HepG2 (cell line): ENCODE measurements at regions not wholly inside any gene's neighbourhood (a gene's known extent, or its start where the extent isn't known, plus 50 kb on each side); places are given as distances from the start of the nearest gene placed in this dataset.

Source experiments
- CTCF ChIP-seq: sonication (generic); formaldehyde crosslinking; IDR thresholded peaks from 2 replicates; pipeline ENCODE4 v1.5.0; 2020; ENCODE audit warnings: mild to moderate bottlenecking, missing genetic modification reagents, moderate library complexity
- DPF2 ChIP-seq: sonication (generic); formaldehyde crosslinking; IDR thresholded peaks from 2 replicates; pipeline ENCODE4 v1.4.0; 2020; ENCODE audit warnings: mild to moderate bottlenecking, low read depth, missing genetic modification reagents, borderline replicate concordance
- GPN1 ChIP-seq: sonication (generic); formaldehyde crosslinking; IDR thresholded peaks from 2 replicates; pipeline ENCODE4 v1.5.1; 2020; ENCODE audit warnings: missing genetic modification reagents, borderline replicate concordance
- HDAC1 ChIP-seq: sonication (generic); formaldehyde crosslinking; IDR thresholded peaks from 2 replicates; pipeline ENCODE4 v1.5.1; 2020; ENCODE audit warnings: mild to moderate bottlenecking, missing genetic modification reagents
- POLR2A ChIP-seq, 2 experiments: IDR thresholded peaks; 2 replicates each; pipeline ENCODE4 v1.6.1; 2011; ENCODE audit warnings: low read depth in 2 of 2, low read length in 2 of 2, mild to moderate bottlenecking in 1 of 2, moderate library complexity in 1 of 2; ENCODE audit not compliant: insufficient read depth in 1 of 2
- SMARCC2 ChIP-seq: fragments of 450-650 bp; IDR thresholded peaks from 2 replicates; pipeline ENCODE4 v1.6.1; 2017; ENCODE audit warnings: antibody characterized with exemption, mild to moderate bottlenecking
- TARDBP ChIP-seq: sonication (generic); formaldehyde crosslinking; IDR thresholded peaks from 2 replicates; pipeline ENCODE4 v1.8.0; 2022; ENCODE audit warnings: mild to moderate bottlenecking, missing genetic modification reagents
- ZBED4 ChIP-seq: sonication (generic); formaldehyde crosslinking; IDR thresholded peaks from 2 replicates; pipeline ENCODE4 v1.4.0; 2020; ENCODE audit warnings: missing genetic modification reagents, borderline replicate concordance
- ZBTB26 ChIP-seq: IDR thresholded peaks from 2 replicates; pipeline ENCODE4 v1.6.1; 2016; ENCODE audit warnings: missing compliant biosample characterization, missing genetic modification reagents, borderline replicate concordance
- ZFP36L1 ChIP-seq: sonication (generic); formaldehyde crosslinking; IDR thresholded peaks from 2 replicates; pipeline ENCODE4 v1.8.0; 2022; ENCODE audit warnings: mild to moderate bottlenecking, missing genetic modification reagents, moderate library complexity
- ZNF3 ChIP-seq: IDR thresholded peaks from 2 replicates; pipeline ENCODE4 v1.7.0; 2017; ENCODE audit warnings: inconsistent platforms
- ZNF775 ChIP-seq: sonication (generic); formaldehyde crosslinking; IDR thresholded peaks from 2 replicates; pipeline ENCODE4 v1.4.0; 2020; ENCODE audit warnings: missing genetic modification reagents, mild to moderate bottlenecking, moderate library complexity, borderline replicate concordance

DNA sequence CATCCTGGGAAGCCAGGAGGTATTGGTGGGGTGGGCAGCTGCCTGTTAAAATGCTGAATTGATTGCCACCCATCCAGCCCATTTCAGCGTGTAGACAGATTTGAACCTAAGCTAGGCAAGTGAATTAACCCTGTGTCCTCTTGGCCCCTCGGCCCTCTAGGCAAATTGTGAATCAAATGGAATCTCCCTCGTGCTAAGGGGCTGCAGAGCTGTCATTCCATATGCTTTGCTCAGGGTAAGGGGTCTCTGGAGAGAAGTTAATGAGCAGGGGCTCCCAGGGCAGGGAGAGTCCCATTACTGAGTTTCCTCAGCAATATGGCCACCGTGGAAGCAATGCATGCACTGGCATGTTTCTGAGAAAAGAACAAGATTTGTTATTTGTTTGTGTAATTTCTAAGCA, 117.7 kb upstream of the RCN1 start:
- no peak for TF ChIP-seq ZBTB26 (CRISPR knock-in tag)
- no peak for TF ChIP-seq ZFP36L1
- TF ChIP-seq ZNF3, result no peak
- no peak for TF ChIP-seq HDAC1 (CRISPR knock-in tag)
- TF ChIP-seq GPN1, result no peak
- TF ChIP-seq CTCF (CRISPR knock-in tag), result no peak
- no peak for TF ChIP-seq SMARCC2
- TF ChIP-seq TARDBP, result no peak
- TF ChIP-seq ZBED4 (CRISPR knock-in tag), result no peak
- no peak for TF ChIP-seq ZNF775 (CRISPR knock-in tag)
- TF ChIP-seq DPF2 (CRISPR knock-in tag), result no peak
- no peak for TF ChIP-seq POLR2A (IDR thresholded peaks at IDR 0.05; ENCODE audit: insufficient read depth in 1 of 2, low read depth in 2 of 2, low read length in 2 of 2)
